Colonic mucosa (tissue), 4 donors: ENCODE measurements at regions not wholly inside any gene's neighbourhood (a gene's known extent, or its start where the extent isn't known, plus 50 kb on each side); places are given as distances from the start of the nearest gene placed in this dataset.

Experiments used
- DNase-seq: peaks from one replicate; pipeline ENCODE4 v3.0.0-alpha.2; 2020
- H3K27ac ChIP-seq: fragments of 200-600 bp; one replicate; pipeline ENCODE4 v1.8.0; 2021
- H3K27me3 ChIP-seq: fragments of 200-600 bp; one replicate; pipeline ENCODE4 v1.8.0; 2021
- H3K36me3 ChIP-seq: fragments of 200-600 bp; one replicate; pipeline ENCODE4 v1.8.0; 2021
- H3K4me1 ChIP-seq: fragments of 200-600 bp; one replicate; pipeline ENCODE4 v1.8.0; 2021; ENCODE audit warnings: mild to moderate bottlenecking
- H3K4me3 ChIP-seq: fragments of 200-600 bp; one replicate; pipeline ENCODE4 v1.8.0; 2021
- H3K9ac ChIP-seq, 2 donors: one replicate each; pipeline ENCODE4 v1.7.0; 2013; ENCODE audit warnings: control low read depth in 2 of 2, low read depth in 2 of 2, low read length in 2 of 2
- H3K9me3 ChIP-seq: fragments of 200-600 bp; one replicate; pipeline ENCODE4 v1.8.0; 2021
- CTCF ChIP-seq: fragments of 200-600 bp; IDR thresholded peaks from one replicate; pipeline ENCODE4 v1.8.0; 2022; ENCODE audit warnings: antibody characterized with exemption, mild to moderate bottlenecking
- intact Hi-C: fragments of 100-400 bp; cut with DNase I; formaldehyde crosslinking; loops from one replicate; pipeline ENCODE4 v1.14.1; 2022
- donor health status: healthy.
- donor health status: DM: no; HTN: no; CAD: no.
- donor health status: DM: no; HTN: no; CAD: no.

DNA sequence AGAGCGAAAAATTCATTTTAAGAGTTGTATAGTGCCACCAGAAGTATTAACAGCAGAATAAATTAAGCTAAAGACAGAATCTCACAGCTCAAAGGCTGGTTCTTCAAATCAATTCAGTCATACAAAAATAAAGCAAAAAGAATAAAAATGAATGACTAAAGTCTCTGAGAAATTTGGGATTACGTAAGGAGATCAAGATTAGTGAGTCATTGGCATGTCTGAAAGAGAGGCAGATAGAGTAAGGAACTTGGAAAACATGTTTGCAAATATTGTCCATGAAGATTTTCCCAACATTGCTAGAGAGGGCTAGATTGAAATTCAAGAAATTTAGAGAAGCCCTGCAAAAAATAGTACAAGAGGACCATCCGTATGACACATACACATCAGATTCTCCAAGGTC is 1413.9 kb upstream of the ADGRB3 start:
- DNase-seq = no peak
- Histone ChIP-seq H3K9me3 (no peaks in the 10 kb centered on the region), H3K4me1 (no peaks in the 10 kb centered on the region), H3K27me3 (no peaks in the 10 kb centered on the region), H3K36me3 (no peaks in the 10 kb centered on the region), H3K27ac (no peak overlapping the region), H3K4me3 (no peak overlapping the region), H3K9ac (no peak overlapping the region)
- TF ChIP-seq CTCF = no peak
- intact Hi-C loops = no loop called here

- H3K9me3 ChIP-seq = no peaks in the 10 kb centered on the region
- intact Hi-C loops = no loop called here
- no peak overlapping the region for H3K27ac ChIP-seq
- no peak overlapping the region for H3K9ac ChIP-seq
- H3K36me3 ChIP-seq = no peaks in the 10 kb centered on the region
- H3K27me3 ChIP-seq = no peaks in the 10 kb centered on the region
- no peak for TF ChIP-seq CTCF
- no peaks in the 10 kb centered on the region for H3K4me1 ChIP-seq
- H3K4me3 ChIP-seq = no peak overlapping the region
- DNase-seq = no peak
These were observed 1415.7 kb upstream of the ADGRB3 start for GRCh38 chr6:67219346-67219745.

- no peak for TF ChIP-seq CTCF
These were observed 1422.5 kb upstream of the ADGRB3 start for GRCh38 chr6:67212584-67212983.

GRCh38 chr6:67210450-67210849 is 1424.6 kb upstream of the ADGRB3 start:
- Histone ChIP-seq H3K27ac (no peak overlapping the region), H3K4me3 (no peak overlapping the region), H3K9me3 (no peaks in the 10 kb centered on the region), H3K9ac (no peak overlapping the region), H3K27me3 (no peaks in the 10 kb centered on the region), H3K4me1 (no peaks in the 10 kb centered on the region), H3K36me3 (no peaks in the 10 kb centered on the region)
- intact Hi-C loops = no loop called here
- TF ChIP-seq CTCF = no peak
- no peak for DNase-seq

More at GRCh38 chr6:67212584-67212983, 1422.5 kb upstream of the ADGRB3 start:
- Histone ChIP-seq H3K27me3 (no peaks in the 10 kb centered on the region), H3K9ac (no peak overlapping the region), H3K9me3 (no peaks in the 10 kb centered on the region), H3K4me1 (no peaks in the 10 kb centered on the region), H3K4me3 (no peak overlapping the region), H3K36me3 (no peaks in the 10 kb centered on the region), H3K27ac (no peak overlapping the region)
- no peak for DNase-seq
- intact Hi-C loops = no loop called here

GRCh38 chr6:67201563-67201962 is 1433.5 kb upstream of the ADGRB3 start:
- no peaks in the 10 kb centered on the region for H3K4me1 ChIP-seq
- no peaks in the 10 kb centered on the region for H3K9me3 ChIP-seq
- H3K4me3 ChIP-seq = no peak overlapping the region
- no peaks in the 10 kb centered on the region for H3K36me3 ChIP-seq
- no peak for TF ChIP-seq CTCF
- no peaks in the 10 kb centered on the region for H3K27me3 ChIP-seq
- no peak for DNase-seq
- intact Hi-C loops = no loop called here
- H3K27ac ChIP-seq = no peak overlapping the region
- H3K9ac ChIP-seq = no peak overlapping the region
